GM18868 (cell line): ENCODE measurements at regions not wholly inside any gene's neighbourhood (a gene's known extent, or its start where the extent isn't known, plus 50 kb on each side); places are given as distances from the start of the nearest gene placed in this dataset.

Experiments used
- ATAC-seq: cut with Tn5 transposase; IDR thresholded peaks from one replicate; pipeline ENCODE4 v1.9.1; 2021; ENCODE audit warnings: mild to moderate bottlenecking, moderate library complexity; ENCODE audit not compliant: unreplicated experiment

DNA sequence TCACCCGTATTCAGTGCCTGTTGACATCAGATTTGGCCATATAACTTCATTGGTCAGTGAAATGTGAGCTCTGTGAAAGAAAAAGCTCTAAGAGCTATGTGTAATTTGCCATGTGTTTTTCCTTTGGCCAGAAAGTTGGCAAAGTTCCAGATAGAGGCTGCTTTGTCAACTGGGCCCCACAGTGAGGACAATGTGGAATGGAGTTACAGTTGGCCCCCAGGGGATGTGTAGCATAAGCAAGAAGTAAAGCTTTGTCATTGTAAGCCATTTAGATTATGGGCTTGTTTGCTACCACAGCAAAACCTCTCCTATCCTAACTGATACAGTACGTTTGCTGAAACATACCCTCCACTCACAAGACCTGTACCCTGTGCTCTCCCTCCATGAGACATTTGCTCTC, 119.1 kb upstream of the HABP2 start:
- ATAC-seq: no peak

DNA sequence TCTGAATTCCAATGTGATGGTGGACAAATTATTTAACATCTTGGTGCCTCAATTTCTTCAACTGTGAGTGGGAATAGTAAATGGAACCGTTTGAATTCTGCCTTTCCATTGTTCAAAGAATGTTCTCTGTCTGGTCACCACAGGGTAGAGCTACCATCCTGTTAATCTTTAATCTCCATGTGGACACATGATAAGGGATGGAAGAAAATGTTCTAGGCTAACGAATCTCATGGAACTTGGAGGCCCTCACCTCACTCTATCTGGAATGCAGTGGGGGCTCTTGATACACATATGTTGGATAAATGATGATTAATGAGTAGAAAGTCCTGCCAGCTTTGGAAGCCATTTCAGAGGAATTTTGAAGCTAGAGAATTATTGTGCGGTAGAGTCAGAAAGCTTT, 118.5 kb upstream of the HABP2 start:
- ATAC-seq: no peak

DNA sequence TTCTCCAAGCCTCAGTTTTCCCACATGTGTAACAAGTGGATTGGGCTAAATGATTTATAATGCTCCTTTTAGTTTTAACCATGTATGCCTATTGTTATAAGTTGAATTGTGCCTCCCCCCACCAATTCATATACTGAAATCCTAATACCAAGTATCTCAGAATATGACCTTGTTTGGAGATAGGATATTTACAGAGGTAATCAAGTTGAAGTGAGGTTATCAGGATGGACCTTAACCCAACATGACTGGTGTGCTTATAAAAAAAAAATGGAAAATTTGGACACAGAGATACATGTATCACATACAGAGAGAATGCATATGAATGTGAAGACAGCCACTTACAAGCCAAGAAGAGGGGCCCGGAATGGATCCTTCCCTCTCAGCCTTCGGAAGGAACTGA, 117.9 kb upstream of the HABP2 start:
- no peak for ATAC-seq

DNA sequence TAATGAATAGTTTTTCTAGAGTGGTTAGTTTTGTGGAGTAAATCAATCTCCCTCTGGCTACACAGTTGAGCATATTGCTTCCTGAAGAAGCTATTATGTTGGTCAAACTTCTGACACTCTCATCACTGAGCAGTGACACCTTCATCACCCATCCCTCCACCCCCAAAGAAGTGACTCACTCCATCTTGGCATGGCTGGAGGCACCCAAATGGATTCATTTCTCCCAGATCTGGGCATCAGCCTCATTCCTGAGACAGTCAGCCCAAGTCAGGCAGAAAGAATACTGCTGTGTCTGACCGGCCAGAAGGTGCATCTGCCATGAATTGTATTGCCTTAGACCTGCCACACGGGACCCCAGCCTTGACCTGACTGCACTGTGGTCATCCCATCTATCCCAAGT, 117.0 kb upstream of the HABP2 start:
- no peak for ATAC-seq

DNA sequence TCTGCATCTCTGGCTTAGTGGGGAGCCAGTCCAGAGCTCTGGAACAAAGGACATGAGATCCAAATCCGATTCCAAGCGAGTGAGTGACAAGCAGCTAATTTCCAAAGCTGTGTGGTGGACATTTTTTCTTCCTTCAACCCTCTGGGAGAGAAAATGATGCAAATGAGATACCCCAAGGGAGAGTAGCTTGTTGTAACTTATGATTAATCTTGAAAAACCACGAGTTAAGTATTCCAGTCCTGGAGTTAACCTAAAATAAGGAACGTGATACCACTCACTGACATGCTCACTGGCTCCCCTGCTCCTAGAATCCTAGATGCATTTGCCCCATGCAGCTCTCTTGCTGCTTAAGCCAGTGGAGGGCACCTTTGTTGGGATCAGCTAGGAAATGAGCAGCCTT, 116.0 kb upstream of the HABP2 start:
- ATAC-seq: no peak

DNA sequence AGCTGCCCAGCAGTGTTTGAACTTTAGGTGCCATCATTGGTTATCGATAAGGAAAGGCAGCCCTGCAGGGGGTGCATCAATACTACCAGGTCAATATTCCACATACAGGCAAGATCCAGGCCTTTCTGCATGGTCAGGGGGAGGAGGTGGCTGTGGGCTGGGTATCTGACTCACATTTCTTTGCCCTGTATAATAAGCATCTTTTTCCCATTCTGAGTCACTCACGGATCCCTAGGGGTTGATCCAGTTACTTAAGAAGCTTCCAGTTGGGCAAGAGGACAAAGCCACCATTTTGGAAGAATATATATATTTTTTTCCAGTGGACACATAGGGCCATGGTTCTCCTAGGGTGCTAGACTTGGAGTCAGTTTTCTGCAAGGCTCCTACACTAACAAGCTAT, 114.2 kb upstream of the HABP2 start:
- ATAC-seq: no peak

DNA sequence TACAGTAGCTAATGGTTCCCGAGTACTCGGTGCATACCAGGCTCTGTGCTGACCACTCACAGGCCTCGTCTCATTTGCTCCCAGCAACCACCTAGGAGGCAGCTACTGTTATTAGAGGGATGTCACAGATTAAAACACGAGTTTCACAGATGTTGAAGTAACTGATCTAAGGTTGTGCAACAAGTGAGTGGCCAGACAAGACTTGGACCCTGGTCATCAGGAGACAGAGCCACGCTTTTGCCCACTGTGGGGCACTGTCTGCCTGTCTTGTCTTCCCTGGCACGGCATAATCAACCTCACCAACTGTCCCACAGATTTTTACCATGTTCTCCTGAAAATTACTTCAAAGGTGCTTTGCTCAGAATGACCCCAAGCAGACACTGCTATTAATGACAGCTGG, 111.6 kb upstream of the HABP2 start:
- ATAC-seq: no peak

DNA sequence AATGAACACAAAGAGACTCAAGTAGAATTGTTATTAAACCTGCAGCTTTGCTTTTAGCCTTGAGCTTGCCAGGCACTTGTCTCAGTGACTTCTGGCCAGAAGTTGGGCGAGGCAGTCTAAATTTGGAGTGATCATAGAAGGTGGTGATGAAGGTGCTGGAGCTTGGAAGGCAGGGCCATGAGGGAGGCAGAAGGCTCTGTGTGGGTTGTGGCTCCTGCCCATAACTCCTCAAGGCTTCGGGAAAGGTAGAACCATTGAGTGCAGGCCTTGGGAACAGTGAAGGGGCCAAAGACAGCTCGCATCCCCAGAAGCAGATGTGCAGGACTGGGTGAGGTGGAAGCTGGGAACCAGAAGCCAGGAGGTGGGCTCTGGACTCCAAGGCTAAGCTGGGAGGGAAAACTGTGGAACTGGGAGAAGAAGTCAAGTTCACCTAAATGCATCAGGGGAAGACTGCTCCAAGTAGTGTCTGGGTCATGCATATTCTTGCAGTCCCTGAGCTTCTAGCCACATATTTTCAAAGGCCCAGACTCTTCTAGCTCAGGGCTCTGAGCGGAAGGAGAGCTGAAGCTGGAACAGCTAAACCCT, 111.1 kb upstream of the HABP2 start:
- ATAC-seq: no peak

DNA sequence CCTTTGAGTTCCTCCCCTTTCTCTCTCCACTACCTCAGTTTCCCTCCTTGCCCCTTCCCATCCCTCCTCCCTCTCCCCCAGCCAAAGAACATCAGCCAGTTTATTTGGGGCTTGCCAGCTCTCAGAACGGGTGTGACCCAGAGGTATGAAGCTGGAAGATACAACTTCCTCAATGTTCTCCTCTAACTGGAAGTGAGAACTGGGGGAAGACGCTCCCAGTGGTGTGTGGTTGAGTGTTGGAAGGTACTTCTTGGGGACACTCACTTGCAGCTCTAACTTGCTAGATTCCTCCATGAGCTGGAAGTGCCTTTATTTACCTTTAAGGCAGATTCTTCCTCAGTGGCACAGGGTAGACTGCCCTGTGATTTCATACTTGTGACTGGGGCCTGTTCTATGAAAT, 110.5 kb upstream of the HABP2 start:
- no peak for ATAC-seq

DNA sequence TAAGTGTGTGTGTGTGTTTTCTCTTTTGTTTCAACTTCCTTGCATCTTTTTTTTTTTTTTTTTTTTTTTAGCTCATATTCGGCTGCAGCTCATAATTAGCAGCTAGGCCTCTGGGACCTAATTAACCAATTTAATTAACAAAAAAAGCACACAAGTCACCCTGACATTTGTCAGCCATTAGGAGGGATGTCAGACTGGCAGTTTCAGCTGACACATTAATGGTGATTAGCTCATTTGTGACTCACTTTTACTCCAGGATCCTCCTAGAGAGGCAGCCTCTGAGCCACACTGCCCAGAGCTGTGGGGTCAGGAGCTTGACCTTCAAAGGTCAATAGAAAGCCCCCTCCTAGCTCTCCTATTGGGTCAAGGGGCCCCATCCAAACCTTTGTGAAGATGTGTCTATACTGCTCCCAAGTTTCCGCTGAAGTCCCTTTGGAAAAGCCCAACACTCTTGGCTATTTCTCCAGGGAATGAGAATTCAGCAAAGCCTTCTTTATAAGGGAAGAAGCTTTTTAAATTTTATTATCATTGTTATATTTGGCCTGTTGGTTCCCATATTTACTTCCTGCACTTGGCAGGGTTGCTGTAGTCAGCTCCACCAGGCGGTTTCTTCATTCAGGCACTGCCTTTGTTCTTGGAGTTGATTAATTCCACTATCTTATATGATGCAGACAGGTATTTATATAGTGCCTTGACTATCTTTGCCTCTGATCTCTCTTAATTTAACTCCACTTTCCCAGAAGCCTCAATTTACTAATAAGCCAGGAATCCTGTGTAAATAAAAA, 109.5 kb upstream of the HABP2 start:
- ATAC-seq: no peak

DNA sequence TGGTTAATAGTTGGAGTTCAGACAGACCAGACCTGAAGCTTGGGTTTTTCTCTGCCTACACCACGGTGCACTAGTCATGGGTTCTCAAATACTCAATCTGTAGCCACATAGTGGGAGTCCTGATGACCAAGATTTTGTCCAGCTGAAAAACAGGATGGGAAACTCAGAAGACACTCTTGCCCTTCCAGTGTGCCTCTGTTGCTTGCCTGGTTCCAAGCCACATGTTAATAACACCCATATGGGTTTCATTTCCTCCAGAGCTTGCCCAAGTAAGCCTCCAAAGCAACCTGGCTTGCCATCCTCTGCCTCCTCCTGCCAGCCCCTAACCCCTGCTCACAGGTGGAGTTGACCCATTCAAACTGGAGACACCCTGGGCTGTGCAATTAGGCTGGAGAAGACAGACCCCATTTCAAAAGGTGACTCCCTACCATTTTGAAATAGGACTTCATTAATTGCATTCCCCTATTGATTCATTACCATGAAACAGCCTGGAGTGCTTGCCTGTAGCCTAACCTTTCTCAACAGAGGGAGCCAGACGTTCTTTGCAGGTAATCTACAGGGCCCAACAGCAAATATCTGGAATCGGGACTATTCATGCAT, 108.0 kb upstream of the HABP2 start:
- ATAC-seq: no peak

DNA sequence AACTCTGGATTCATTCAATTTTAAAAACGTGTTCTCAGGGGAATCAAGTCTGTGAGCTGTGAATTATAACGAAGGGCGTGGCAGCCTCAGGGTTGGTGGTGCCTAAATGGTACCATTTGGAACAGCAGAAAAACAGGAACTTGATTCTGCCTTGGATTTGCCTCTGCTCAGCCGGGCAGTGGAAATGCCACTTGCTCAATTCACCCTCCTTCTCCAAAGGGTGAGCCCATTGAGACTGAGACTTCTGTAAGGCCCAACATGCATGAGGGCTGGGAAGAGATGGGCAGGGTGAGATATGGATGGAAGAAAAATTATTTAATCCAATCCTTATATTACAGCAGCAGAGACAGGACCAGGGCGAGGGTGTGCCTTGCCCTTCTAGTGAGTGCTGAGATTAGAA, 107.1 kb upstream of the HABP2 start:
- no peak for ATAC-seq

DNA sequence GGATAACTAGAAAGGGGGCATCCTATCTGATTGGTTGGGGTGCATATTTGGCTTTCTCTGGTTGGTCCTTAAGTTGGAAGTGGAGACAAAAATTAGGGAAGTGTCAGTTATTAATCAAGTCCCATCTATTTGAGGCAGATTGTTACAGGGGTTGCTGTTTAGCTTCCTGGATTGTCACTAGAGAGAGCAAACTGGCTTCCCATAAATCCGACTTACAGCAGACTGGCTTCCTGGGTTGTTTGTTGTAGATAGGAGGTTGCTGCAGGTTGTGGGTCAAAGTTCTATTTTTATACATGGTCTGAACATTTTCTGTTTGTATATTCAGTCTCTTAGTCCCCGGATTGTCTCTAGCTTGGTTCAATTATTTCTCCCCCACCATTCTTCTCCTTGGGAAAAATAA, 106.1 kb upstream of the HABP2 start:
- ATAC-seq: no peak

DNA sequence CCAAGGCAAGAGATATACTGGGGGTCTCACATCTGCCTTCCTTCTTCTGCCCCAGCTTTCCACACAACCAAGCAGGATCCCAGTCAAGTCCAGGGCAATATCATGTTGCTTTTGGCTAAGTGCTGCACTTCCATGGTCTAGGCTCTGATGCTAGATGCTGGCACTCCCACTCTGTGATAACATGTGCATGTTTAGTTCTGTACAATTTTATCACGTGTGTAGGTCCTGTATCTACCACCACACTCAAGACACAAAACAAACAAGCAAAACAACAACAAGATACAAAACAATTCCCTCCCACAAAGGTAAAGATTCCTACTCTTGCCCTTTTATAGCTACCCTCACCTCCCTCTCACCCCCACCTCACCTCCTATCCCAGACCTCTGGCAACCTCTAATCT, 105.6 kb upstream of the HABP2 start:
- ATAC-seq: no peak

DNA sequence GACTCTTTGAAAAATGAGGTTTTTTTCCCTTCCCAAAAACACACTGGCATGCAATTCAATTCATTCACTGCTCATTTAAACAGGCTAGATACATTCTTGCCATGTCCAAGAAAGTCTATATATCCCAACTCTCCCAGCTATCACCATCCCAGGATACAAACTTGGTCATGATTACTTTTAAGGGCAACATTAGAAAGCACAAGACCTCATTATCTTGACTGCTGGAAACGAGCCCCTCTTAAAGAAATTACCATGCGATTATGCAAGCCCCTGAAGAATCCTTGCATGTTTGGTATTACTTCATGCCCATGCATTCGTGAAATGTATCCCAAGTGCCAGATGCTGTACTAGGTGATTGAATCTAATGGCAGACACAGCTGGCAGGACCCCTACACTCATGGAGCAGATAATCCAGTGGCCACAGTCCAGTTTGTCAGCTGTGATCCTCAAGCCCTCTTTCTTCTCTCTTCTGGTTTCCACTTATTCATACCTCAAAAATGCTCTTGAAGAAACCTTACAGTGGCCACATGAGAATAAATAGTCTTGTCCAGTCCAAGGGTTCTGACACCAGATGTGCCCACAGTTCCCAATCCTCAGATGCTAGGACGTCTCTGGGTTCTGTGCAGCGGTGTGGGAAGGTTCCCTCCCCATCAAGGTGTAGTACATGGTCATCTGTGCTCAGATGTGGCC, 103.7 kb upstream of the HABP2 start:
- ATAC-seq: no peak

DNA sequence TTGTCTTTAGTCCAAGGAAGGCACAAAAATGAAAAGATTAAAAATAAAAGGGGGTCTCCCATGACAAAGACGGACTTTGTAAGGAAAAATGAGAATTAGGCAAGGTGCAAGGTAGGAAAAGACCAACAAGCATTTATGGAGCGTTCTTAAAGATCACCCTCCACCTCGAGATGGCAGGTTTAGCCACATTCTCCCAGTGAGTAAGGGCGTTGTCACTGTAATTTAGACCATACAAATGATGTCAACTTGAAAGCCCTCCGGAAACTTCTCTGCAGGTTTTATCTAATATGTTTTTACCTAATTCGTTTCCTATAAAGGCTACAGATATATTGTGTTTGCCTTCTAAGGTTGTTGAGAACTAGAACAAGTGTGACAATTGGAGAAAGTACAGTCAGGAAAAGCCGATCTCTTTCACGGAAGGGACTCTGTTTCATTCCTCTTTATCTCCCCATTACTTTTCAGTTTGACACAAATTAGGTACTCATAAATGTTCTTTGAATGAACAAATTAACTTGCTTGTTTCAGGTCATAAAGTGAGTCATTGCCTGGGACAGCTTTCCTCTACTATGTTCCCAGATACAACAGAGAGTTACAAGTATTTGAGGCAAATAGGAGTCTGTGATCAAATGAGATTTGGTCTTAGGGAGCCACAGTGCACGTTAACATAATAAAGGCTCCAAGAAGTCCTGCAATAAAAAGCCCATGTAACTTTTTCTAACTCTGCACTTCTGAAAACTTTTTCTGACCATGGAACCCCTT, 102.6 kb upstream of the HABP2 start:
- ATAC-seq: no peak

DNA sequence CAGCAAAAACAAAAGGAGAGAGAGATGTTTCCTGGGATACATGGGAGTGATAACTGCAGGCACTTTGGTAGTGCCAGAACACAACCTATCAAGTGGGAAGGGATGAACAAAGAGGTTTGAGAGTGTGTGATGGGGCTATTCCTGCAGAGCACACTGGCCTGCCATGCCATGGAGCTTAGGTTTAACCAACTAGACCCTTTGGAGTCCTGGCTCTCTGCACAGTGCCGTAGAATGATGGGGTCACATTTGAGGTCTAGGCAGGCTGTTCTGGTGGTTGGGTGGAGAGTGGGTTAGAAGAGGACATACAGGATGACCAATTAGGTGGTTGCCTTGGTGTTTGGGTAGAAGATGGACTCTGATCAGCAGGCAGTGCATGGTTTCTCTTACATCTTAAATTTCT, 101.9 kb upstream of the HABP2 start:
- ATAC-seq: no peak

DNA sequence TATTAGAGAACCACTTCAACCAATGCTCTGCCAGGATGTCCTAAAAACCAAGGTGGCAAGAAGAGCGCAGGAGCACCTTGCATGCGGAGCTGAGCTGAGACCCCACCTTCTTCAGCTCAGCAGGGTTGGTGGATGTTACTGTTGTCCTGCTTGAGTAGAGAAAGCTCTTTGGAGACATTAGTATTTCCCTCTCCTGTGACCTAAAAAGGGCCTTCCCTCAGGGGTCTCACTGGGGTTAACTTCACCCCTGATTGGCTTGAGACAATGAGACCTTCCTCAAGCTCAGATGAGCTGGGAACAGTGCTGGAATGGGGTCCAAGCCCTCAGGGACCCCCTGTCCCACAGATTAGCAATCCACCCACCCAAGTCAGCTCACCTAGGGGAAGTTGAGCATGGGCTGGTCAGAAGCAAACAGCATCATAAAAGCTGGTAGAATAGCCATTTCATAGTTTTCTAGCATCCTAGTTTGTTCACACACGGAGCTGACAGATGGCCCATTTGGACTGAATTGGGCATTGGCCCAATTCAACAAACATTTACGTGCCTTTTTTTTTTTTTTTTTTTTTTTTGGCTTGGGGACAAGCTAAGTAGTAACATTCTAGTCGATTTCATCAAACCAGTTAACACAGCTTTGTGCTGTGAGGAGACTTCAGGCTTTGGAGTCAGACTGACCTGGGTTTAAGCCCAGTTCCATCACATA, 100.6 kb upstream of the HABP2 start:
- no peak for ATAC-seq

DNA sequence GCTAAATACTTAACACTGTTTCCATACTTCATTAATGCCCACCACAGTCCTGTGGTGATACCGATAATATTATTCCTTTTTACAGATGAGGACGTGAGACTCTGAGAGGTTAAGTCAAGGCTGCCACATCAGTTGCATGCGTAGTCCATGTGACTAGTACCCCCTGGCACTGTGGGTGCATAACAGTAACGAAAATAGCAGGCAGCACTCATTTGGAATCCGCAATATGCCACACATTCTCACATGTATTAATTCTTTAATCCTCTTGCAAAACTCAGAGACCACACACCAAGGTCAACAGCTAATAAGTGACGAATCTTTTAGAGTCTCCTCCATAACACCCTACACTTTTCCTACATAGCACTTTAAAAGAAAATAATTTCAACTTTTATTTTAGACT, 99.5 kb upstream of the HABP2 start:
- ATAC-seq: no peak

DNA sequence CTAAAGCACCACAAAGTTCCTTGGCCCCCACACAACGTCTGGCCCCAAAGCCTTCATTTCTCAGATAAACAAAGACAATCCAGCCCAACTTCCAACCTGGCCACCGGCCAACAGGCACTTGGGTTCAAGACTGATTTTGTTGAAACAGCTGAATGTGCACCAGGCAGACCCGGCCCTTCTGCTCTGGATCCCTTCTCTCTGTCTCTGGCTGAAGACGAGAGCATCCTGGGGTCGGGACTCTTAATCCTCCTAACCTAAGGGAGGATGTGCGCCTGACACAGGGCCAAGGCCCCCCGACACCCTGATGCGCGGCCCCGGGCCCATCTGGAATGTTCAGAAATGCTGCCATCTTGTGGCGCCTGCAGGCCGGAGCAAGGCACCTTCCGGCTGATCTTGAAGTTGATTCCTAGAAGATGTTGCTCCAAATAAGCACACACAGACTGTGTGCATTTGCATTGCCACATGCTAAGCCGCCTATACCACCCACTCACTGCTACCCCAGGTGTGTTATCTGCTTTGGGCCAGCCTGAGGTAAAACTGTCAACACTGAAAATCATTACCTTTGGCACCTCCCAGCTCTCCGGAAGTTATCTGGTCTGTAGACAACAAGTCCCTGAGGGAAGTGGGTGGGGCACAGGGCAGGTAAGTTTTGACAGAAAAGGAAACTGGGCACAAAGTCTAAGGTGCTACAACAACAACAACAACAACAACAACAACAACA, 98.4 kb upstream of the HABP2 start:
- no peak for ATAC-seq
